OCI-LY1 (cell line): ENCODE measurements at regions not wholly inside any gene's neighbourhood (a gene's known extent, or its start where the extent isn't known, plus 50 kb on each side); places are given as distances from the start of the nearest gene placed in this dataset.

Experiments used
- H2AFZ ChIP-seq: fragments of 200-600 bp; sonication (generic), shearing (Covaris generic); 2 replicates; pipeline ENCODE4 v1.6.0; 2014; ENCODE audit warnings: antibody characterized with exemption, mild to moderate bottlenecking, low read length
- H3F3A ChIP-seq: fragments of 200-600 bp; sonication (generic), shearing (Covaris generic); 2 replicates; pipeline ENCODE4 v1.6.0; 2014; ENCODE audit warnings: mild to moderate bottlenecking, antibody characterized with exemption, low read length, moderate library complexity; ENCODE audit not compliant: insufficient read depth
- H3K27ac ChIP-seq: fragments of 200-600 bp; sonication (generic); 2 replicates; pipeline ENCODE4 v1.5.1; 2014; ENCODE audit warnings: low read length, mixed run types, mild to moderate bottlenecking, low read depth; ENCODE audit not compliant: poor library complexity, severe bottlenecking
- H3K27me3 ChIP-seq: fragments of 200-600 bp; sonication (generic); 2 replicates; pipeline ENCODE4 v1.6.0; 2014; ENCODE audit warnings: antibody characterized with exemption, mild to moderate bottlenecking, low read length, moderate library complexity; ENCODE audit not compliant: insufficient read depth
- H3K36me3 ChIP-seq: fragments of 200-600 bp; sonication (generic); 2 replicates; pipeline ENCODE4 v1.6.1; 2014; ENCODE audit warnings: mild to moderate bottlenecking, antibody characterized with exemption, low read length, moderate library complexity, mixed read lengths; ENCODE audit not compliant: insufficient read depth
- H3K4me1 ChIP-seq: fragments of 200-600 bp; sonication (generic); 2 replicates; pipeline ENCODE4 v1.5.1; 2014; ENCODE audit warnings: mild to moderate bottlenecking, low read length, moderate library complexity; ENCODE audit not compliant: insufficient read depth, severe bottlenecking
- H3K4me2 ChIP-seq: fragments of 200-600 bp; sonication (generic), shearing (Covaris generic); 2 replicates; pipeline ENCODE4 v1.6.1; 2014; ENCODE audit warnings: low read length
- H3K4me3 ChIP-seq: fragments of 200-600 bp; sonication (generic); 2 replicates; pipeline ENCODE4 v1.5.1; 2014; ENCODE audit warnings: low read length, low read depth, mild to moderate bottlenecking, mixed read lengths; ENCODE audit not compliant: poor library complexity, severe bottlenecking
- H3K79me2 ChIP-seq: fragments of 200-600 bp; shearing (Covaris generic); 2 replicates; pipeline ENCODE4 v1.6.1; 2016; ENCODE audit warnings: mixed run types, low read length, mixed read lengths; ENCODE audit not compliant: insufficient read depth
- H3K9ac ChIP-seq: fragments of 200-600 bp; sonication (generic), shearing (Covaris generic); 2 replicates; pipeline ENCODE4 v1.6.1; 2014; ENCODE audit warnings: mild to moderate bottlenecking, low read length, mixed read lengths
- H3K9me2 ChIP-seq: fragments of 200-600 bp; sonication (generic), shearing (Covaris generic); 2 replicates; pipeline ENCODE4 v1.6.1; 2014; ENCODE audit warnings: low read depth, mild to moderate bottlenecking, low read length, mixed read lengths
- H3K9me3 ChIP-seq: fragments of 200-600 bp; shearing (Covaris generic); 2 replicates; pipeline ENCODE4 v1.6.1; 2014; ENCODE audit warnings: low read length, mixed read lengths
- H4K20me1 ChIP-seq: fragments of 200-600 bp; sonication (generic), shearing (Covaris generic); 2 replicates; pipeline ENCODE4 v1.6.0; 2016; ENCODE audit warnings: mild to moderate bottlenecking, low read length; ENCODE audit not compliant: insufficient read depth
- EZH2 ChIP-seq: fragments of 200-600 bp; sonication (generic), shearing (Covaris generic); IDR thresholded peaks from 2 replicates; pipeline ENCODE4 v1.8.0; 2017; ENCODE audit warnings: borderline replicate concordance, mixed run types, mild to moderate bottlenecking, antibody characterized with exemption, low read length, moderate library complexity, mixed read lengths
- TF ChIP-seq, protein P1 (sequence below): fragments of 200-600 bp; sonication (generic), shearing (Covaris generic); IDR thresholded peaks from 2 replicates; pipeline ENCODE4 v1.5.1; 2017; ENCODE audit warnings: mild to moderate bottlenecking, antibody characterized with exemption, low read length, moderate library complexity, mixed read lengths

DNA sequence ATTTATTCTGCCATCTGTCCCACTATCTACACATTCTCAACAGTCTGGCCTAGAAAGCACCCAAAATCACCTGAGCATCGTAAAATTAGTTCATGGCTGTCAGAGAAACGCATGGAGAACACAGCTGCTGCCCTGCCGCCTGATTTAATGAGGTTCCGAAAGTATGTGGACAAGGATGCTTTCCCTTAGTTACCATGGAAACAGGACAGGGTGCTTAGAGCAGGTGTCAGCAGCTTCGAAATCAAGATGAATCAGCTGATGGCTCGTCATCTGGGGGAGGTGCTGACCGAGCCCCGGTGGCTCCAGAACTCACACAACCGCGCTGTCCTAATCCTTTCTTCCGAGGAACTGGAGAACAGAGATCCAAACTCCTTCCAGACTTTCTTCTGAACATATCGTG, 151.5 kb downstream of the TEX36 start:
- Histone ChIP-seq H3K9me3 (no peaks in the 10 kb centered on the region), H3K27me3 (no peaks in the 10 kb centered on the region), H3K9ac (no peak overlapping the region), H4K20me1 (no peaks in the 10 kb centered on the region), H3F3A (no peaks in the 10 kb centered on the region), H3K9me2 (no peaks in the 10 kb centered on the region), H3K36me3 (no peaks in the 10 kb centered on the region), H3K4me1 (no peaks in the 10 kb centered on the region), H3K27ac (no peak overlapping the region), H3K4me2 (no peak overlapping the region), H3K4me3 (no peak overlapping the region), H3K79me2 (no peaks in the 10 kb centered on the region), H2AFZ (no peak overlapping the region)
- TF ChIP-seq, protein P1, sequence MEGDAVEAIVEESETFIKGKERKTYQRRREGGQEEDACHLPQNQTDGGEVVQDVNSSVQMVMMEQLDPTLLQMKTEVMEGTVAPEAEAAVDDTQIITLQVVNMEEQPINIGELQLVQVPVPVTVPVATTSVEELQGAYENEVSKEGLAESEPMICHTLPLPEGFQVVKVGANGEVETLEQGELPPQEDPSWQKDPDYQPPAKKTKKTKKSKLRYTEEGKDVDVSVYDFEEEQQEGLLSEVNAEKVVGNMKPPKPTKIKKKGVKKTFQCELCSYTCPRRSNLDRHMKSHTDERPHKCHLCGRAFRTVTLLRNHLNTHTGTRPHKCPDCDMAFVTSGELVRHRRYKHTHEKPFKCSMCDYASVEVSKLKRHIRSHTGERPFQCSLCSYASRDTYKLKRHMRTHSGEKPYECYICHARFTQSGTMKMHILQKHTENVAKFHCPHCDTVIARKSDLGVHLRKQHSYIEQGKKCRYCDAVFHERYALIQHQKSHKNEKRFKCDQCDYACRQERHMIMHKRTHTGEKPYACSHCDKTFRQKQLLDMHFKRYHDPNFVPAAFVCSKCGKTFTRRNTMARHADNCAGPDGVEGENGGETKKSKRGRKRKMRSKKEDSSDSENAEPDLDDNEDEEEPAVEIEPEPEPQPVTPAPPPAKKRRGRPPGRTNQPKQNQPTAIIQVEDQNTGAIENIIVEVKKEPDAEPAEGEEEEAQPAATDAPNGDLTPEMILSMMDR: no peak
- TF ChIP-seq EZH2: no peak

DNA sequence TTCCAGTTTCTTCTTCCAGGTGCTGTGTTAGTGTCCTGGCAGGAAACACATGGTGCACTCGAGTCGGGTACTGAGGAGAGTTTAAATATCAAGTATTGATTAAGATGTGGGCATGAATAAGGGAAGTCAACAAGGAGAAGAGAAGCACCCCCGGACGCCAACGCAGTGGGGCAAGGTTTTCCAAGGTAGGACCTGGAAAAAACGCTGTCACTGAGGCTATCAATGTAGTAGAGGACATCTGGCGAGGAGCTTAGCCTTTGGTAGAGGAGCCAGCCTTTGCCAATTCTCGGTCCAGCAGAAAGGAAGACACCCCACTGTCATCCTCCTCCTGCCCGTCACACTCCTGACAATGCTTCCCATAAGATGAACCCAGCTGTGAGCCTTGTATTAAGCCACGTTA, 159.6 kb downstream of the TEX36 start:
- Histone ChIP-seq H3K9me2 (no peaks in the 10 kb centered on the region), H3K4me2 (no peak overlapping the region), H3K9me3 (no peaks in the 10 kb centered on the region), H2AFZ (no peak overlapping the region), H3F3A (no peaks in the 10 kb centered on the region), H3K4me3 (no peak overlapping the region), H4K20me1 (no peaks in the 10 kb centered on the region), H3K27ac (no peak overlapping the region), H3K79me2 (no peaks in the 10 kb centered on the region), H3K27me3 (no peaks in the 10 kb centered on the region), H3K9ac (no peak overlapping the region), H3K4me1 (no peaks in the 10 kb centered on the region), H3K36me3 (no peaks in the 10 kb centered on the region)
- no peak for TF ChIP-seq EZH2
- TF ChIP-seq, protein P1: no peak

GRCh38 chr10:125521721-125522680, 161.0 kb downstream of the TEX36 start:
- TF ChIP-seq, protein P1: peak; percentile 69
- no peak for TF ChIP-seq EZH2
- Histone ChIP-seq H3K9me3 (no peaks in the 10 kb centered on the region), H3K36me3 (no peaks in the 10 kb centered on the region), H3K79me2 (no peaks in the 10 kb centered on the region), H3K27ac (no peak overlapping the region), H4K20me1 (no peaks in the 10 kb centered on the region), H2AFZ (no peak overlapping the region; the same call in 1 of the 2 replicates), H3K4me1 (no peaks in the 10 kb centered on the region), H3K4me2 (no peak overlapping the region), H3K27me3 (no peaks in the 10 kb centered on the region), H3K9ac (no peak overlapping the region), H3K4me3 (peak overlapping the region; percentile 5), H3K9me2 (no peaks in the 10 kb centered on the region), H3F3A (no peaks in the 10 kb centered on the region)
